ENCODE measurements at regions not wholly inside any gene's neighbourhood (a gene's known extent, or its start where the extent isn't known, plus 50 kb on each side); places are given as distances from the start of the nearest gene placed in this dataset.

DNA sequence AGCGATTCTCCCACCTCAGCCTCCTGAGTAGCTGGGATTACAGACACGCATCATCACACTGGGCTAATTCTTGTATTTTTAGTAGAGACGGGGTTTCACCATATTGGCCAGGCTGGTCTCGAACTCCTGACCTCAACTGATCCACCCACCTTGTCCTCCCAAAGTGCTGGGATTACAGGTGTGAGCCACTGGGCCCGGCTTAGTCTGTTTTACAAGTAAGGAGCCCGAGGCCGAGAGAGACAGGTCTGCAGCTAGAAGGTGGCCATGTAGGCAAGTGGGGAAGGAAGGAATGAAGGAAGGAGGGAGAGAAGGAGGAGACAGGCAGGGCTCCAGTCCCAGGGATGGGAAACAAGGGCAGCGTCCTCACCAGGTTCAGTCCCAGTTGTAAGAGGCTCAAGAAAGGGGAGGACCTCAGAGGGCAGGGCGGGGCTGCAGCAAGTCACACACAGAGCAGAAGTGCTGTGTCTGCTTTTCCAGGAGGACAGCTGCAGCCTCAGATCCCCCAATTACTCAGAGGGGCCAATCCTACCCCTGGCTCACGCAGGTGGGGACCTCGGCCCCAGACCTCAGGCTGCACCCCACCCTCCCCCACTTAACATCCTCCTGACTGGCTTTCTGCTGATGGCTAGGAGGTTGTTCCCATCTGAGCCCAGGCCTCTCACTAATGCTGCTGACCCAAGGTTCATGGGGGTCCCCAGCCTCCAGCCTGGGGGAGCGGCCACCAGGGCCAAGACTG lies 53.8 kb upstream of the PRR5 start:
- TF ChIP-seq, protein P1, sequence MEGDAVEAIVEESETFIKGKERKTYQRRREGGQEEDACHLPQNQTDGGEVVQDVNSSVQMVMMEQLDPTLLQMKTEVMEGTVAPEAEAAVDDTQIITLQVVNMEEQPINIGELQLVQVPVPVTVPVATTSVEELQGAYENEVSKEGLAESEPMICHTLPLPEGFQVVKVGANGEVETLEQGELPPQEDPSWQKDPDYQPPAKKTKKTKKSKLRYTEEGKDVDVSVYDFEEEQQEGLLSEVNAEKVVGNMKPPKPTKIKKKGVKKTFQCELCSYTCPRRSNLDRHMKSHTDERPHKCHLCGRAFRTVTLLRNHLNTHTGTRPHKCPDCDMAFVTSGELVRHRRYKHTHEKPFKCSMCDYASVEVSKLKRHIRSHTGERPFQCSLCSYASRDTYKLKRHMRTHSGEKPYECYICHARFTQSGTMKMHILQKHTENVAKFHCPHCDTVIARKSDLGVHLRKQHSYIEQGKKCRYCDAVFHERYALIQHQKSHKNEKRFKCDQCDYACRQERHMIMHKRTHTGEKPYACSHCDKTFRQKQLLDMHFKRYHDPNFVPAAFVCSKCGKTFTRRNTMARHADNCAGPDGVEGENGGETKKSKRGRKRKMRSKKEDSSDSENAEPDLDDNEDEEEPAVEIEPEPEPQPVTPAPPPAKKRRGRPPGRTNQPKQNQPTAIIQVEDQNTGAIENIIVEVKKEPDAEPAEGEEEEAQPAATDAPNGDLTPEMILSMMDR (conservative IDR thresholded peaks at IDR 0.05; ENCODE audit: low read depth, low read length) = no peak
- TF ChIP-seq RFX5 (IDR thresholded peaks at IDR 0.05; ENCODE audit: low read depth, low read length) = no peak
- TF ChIP-seq RAD21 (IDR thresholded peaks at IDR 0.05; ENCODE audit: low read length) = no peak
- no peak for TF ChIP-seq CEBPB (IDR thresholded peaks at IDR 0.05; ENCODE audit: low read depth, low read length)
- no peak for TF ChIP-seq POLR2A (IDR thresholded peaks at IDR 0.05; ENCODE audit: low read depth, low read length)
- no peak for TF ChIP-seq RCOR1 (IDR thresholded peaks at IDR 0.05; ENCODE audit: insufficient replicate concordance, low read length)
